Calu3 (cell line): ENCODE measurements at regions not wholly inside any gene's neighbourhood (a gene's known extent, or its start where the extent isn't known, plus 50 kb on each side); places are given as distances from the start of the nearest gene placed in this dataset.

Experiments
- BruUV-seq: library from RNA; stranded (reverse); fragments of 400-500 nt; replicated peaks from 2 replicates; lab custom pipeline; 2021; lab: Mats Ljungman, UMichigan
- CTCF ChIA-PET: fragments of 300-600 bp; sonication (Branson Sonifier 250); formaldehyde crosslinking; loops from one replicate; lab custom pipeline; 2022; ENCODE audit warnings: antibody characterized with exemption; lab: Charles Lee
- DNase-seq: peaks from one replicate; pipeline ENCODE4 v3.0.0; 2022
- H3K27ac Mint-ChIP-seq: one replicate; pipeline ENCODE4 v1.8.0; 2022; ENCODE audit warnings: mixed read lengths; ENCODE audit not compliant: unreplicated experiment
- H3K27me3 Mint-ChIP-seq: one replicate; pipeline ENCODE4 v1.8.0; 2022; ENCODE audit warnings: mixed read lengths; ENCODE audit not compliant: unreplicated experiment
- H3K36me3 Mint-ChIP-seq: one replicate; pipeline ENCODE4 v1.8.0; 2022; ENCODE audit warnings: mild to moderate bottlenecking, moderate library complexity, mixed read lengths; ENCODE audit not compliant: insufficient read depth, unreplicated experiment
- H3K4me1 Mint-ChIP-seq: one replicate; pipeline ENCODE4 v1.8.0; 2022; ENCODE audit warnings: mild to moderate bottlenecking, low read depth, mixed read lengths; ENCODE audit not compliant: unreplicated experiment
- H3K4me3 Mint-ChIP-seq: one replicate; pipeline ENCODE4 v1.8.0; 2022; ENCODE audit warnings: mild to moderate bottlenecking, low read depth, moderate library complexity, mixed read lengths; ENCODE audit not compliant: unreplicated experiment
- H3K9me3 Mint-ChIP-seq: one replicate; pipeline ENCODE4 v1.8.0; 2022; ENCODE audit warnings: low read depth, mixed read lengths; ENCODE audit not compliant: unreplicated experiment
- intact Hi-C: fragments of 100-400 bp; cut with micrococcal nuclease; formaldehyde crosslinking; loops from one replicate; pipeline ENCODE4 v1.10.0; 2022; ENCODE audit not compliant: unreplicated experiment
- TF ChIP-seq, protein P1 (sequence below): fragments of 200-600 bp; IDR thresholded peaks from one replicate; pipeline ENCODE4 v1.8.0; 2022; ENCODE audit warnings: antibody characterized with exemption; ENCODE audit not compliant: unreplicated experiment

DNA sequence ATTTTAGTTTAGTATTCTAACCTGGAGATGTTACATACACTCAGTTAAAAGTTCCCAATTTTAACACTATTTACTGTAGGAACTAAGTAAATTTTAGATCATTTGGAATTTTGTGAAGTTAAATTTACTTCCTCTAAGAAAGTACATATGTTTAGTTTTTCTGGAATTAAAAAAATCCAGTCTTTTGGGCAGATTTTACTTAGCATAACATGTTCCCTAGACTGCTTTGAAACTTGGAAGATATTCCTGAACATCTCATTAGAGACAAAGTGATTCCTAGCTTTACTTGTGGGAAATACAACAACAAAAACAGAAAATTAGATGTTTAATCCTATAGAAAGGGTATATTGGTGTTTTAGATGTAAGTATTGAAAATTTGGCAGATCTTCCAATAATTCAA lies 930.0 kb upstream of the PTPRD start:
- Mint-ChIP-seq H3K4me1 (no peaks in the 10 kb centered on the region), H3K4me3 (no peak overlapping the region), H3K36me3 (no peaks in the 10 kb centered on the region), H3K27ac (no peak overlapping the region), H3K9me3 (no peaks in the 10 kb centered on the region), H3K27me3 (no peaks in the 10 kb centered on the region)
- no TSS peak for BruUV-seq
- CTCF ChIA-PET = no interaction called here
- intact Hi-C loops = no loop called here
- TF ChIP-seq, protein P1, sequence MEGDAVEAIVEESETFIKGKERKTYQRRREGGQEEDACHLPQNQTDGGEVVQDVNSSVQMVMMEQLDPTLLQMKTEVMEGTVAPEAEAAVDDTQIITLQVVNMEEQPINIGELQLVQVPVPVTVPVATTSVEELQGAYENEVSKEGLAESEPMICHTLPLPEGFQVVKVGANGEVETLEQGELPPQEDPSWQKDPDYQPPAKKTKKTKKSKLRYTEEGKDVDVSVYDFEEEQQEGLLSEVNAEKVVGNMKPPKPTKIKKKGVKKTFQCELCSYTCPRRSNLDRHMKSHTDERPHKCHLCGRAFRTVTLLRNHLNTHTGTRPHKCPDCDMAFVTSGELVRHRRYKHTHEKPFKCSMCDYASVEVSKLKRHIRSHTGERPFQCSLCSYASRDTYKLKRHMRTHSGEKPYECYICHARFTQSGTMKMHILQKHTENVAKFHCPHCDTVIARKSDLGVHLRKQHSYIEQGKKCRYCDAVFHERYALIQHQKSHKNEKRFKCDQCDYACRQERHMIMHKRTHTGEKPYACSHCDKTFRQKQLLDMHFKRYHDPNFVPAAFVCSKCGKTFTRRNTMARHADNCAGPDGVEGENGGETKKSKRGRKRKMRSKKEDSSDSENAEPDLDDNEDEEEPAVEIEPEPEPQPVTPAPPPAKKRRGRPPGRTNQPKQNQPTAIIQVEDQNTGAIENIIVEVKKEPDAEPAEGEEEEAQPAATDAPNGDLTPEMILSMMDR = no peak
- no peak for DNase-seq

DNA sequence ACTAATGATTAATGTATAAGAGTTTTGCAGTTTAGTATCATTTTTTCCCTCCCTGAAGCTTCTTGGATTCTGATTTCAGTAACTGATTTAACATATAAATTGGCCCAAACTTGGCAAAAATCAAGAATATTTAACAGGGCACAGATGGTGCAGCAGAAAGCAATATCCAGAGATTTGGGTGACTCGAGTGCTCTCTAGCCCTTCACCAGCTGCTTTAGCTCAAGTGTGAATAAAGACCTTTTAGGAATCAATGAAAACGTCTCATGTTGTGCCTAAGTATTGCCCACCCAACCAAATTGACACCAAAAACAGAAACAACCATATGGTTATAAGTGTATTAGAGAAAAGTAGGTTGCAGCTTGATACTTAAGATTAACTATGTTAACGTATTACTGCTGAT lies 933.4 kb upstream of the PTPRD start:
- intact Hi-C loops = no loop called here
- no peaks in the 10 kb centered on the region for H3K9me3 Mint-ChIP-seq
- H3K4me1 Mint-ChIP-seq = no peaks in the 10 kb centered on the region
- no peak overlapping the region for H3K4me3 Mint-ChIP-seq
- DNase-seq = no peak
- TF ChIP-seq, protein P1 = no peak
- CTCF ChIA-PET = no interaction called here
- BruUV-seq = no TSS peak
- H3K36me3 Mint-ChIP-seq = no peaks in the 10 kb centered on the region
- H3K27ac Mint-ChIP-seq = no peak overlapping the region
- no peaks in the 10 kb centered on the region for H3K27me3 Mint-ChIP-seq

DNA sequence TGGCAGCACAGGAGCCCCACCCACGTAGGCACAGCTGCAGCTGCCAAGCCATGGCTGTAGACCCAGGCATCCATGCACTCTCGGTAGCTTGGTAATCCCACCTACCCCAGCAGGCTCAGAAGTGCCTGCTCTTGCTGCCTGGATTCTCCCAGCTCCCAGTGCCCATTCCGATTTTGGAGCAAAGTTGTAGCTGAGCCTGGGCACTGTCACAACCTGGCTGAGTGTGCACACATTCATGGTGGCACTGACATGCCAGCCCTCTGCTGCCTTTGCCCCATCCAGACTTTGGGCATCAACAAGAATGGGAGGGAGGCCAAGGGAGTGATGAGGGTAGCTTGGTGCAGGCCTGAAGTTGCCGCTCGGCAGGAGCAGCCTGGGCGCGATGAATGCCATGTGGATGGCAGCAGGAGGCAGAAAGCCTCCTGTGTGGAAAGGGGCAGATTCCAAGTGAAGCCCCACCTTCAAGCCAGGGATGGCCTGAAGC lies 936.6 kb upstream of the PTPRD start:
- no peak for DNase-seq
- BruUV-seq = no TSS peak
- H3K4me1 Mint-ChIP-seq = no peaks in the 10 kb centered on the region
- no peaks in the 10 kb centered on the region for H3K36me3 Mint-ChIP-seq
- intact Hi-C loops = no loop called here
- CTCF ChIA-PET = no interaction called here
- no peak overlapping the region for H3K4me3 Mint-ChIP-seq
- no peaks in the 10 kb centered on the region for H3K27me3 Mint-ChIP-seq
- H3K27ac Mint-ChIP-seq = no peak overlapping the region
- no peaks in the 10 kb centered on the region for H3K9me3 Mint-ChIP-seq
- TF ChIP-seq, protein P1 = no peak

DNA sequence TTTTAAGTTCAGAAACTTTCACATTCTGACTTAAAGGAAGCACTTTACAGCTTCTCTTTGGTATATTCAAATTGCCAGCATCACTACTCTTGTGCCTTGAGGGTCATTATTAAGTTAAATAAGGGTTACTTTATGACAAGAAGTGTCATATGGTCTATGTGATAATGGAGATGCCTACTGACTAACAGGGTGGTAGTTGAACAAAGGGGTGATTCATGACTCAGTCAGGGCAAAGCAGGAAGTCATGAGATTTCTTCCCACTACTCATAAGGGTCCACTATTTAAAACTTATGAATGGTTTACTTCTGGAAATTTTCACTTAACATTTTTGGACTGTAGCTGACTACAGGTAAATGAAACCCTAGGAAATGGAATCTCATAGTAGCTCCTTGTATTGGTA lies 938.3 kb upstream of the PTPRD start:
- intact Hi-C loops = no loop called here
- no peak for DNase-seq

More for the DNA sequence above, 938.3 kb upstream of the PTPRD start:
- Mint-ChIP-seq H3K9me3 (peaks cover 3% of the 10 kb centered on the region), H3K27ac (no peak overlapping the region), H3K4me3 (no peak overlapping the region), H3K36me3 (no peaks in the 10 kb centered on the region), H3K27me3 (no peaks in the 10 kb centered on the region), H3K4me1 (no peaks in the 10 kb centered on the region)
- CTCF ChIA-PET = no interaction called here
- TF ChIP-seq, protein P1 = no peak
- no TSS peak for BruUV-seq
